ENCODE measurements at regions not wholly inside any gene's neighbourhood (a gene's known extent, or its start where the extent isn't known, plus 50 kb on each side); places are given as distances from the start of the nearest gene placed in this dataset.

- TF ChIP-seq CTCF (IDR thresholded peaks at IDR 0.05; ENCODE audit: low read depth, low read length), result no peak
- TF ChIP-seq EZH2phosphoT487 (IDR thresholded peaks at IDR 0.05; ENCODE audit: low read depth), result no peak
- no peaks in the 10 kb centered on the region for H3K79me2 ChIP-seq (ENCODE audit: low read length)
- no peak overlapping the region for H2AFZ ChIP-seq (ENCODE audit: low read depth, low read length)
- no peaks in the 10 kb centered on the region for H3K4me1 ChIP-seq (ENCODE audit: low read length)
- no peaks in the 10 kb centered on the region for H3K27me3 ChIP-seq (ENCODE audit: low read depth, low read length)
- H4K20me1 ChIP-seq (ENCODE audit: insufficient read depth, low read length), result no peaks in the 10 kb centered on the region
- no peak overlapping the region for H3K27ac ChIP-seq (ENCODE audit: low read length)
- no peaks in the 10 kb centered on the region for H3K36me3 ChIP-seq (replicated peaks; ENCODE audit: low read depth, low read length)
- no peak overlapping the region for H3K4me2 ChIP-seq (ENCODE audit: low read length)
- H3K9me3 ChIP-seq (ENCODE audit: insufficient read depth, low read length), result no peaks in the 10 kb centered on the region
- H3K9ac ChIP-seq (ENCODE audit: low read length), result no peak overlapping the region
- H3K4me3 ChIP-seq (ENCODE audit: low read length), result no peak overlapping the region
Observed at GRCh38 chr10:21161090-21161625, 264.0 kb upstream of the NEBL start.

- TF ChIP-seq CTCF (IDR thresholded peaks at IDR 0.05; ENCODE audit: low read depth, low read length) (no peak), EZH2phosphoT487 (IDR thresholded peaks at IDR 0.05; ENCODE audit: low read depth) (no peak)
Observed at GRCh38 chr10:21160116-21160515, 263.0 kb upstream of the NEBL start.

GRCh38 chr10:21159669-21160068, 262.6 kb upstream of the NEBL start:
- H3K79me2 ChIP-seq (ENCODE audit: low read length), result no peaks in the 10 kb centered on the region
- H3K9me3 ChIP-seq (ENCODE audit: insufficient read depth, low read length), result no peaks in the 10 kb centered on the region
- no peak overlapping the region for H3K9ac ChIP-seq (ENCODE audit: low read length)
- H3K4me3 ChIP-seq (ENCODE audit: low read length), result no peak overlapping the region
- no peaks in the 10 kb centered on the region for H3K4me1 ChIP-seq (ENCODE audit: low read length)
- no peaks in the 10 kb centered on the region for H3K36me3 ChIP-seq (replicated peaks; ENCODE audit: low read depth, low read length)
- no peak overlapping the region for H3K4me2 ChIP-seq (ENCODE audit: low read length)
- TF ChIP-seq CTCF (IDR thresholded peaks at IDR 0.05; ENCODE audit: low read depth, low read length), result no peak
- no peak for TF ChIP-seq EZH2phosphoT487 (IDR thresholded peaks at IDR 0.05; ENCODE audit: low read depth)
- H3K27ac ChIP-seq (ENCODE audit: low read length), result no peak overlapping the region
- no peaks in the 10 kb centered on the region for H3K27me3 ChIP-seq (ENCODE audit: low read depth, low read length)
- no peak overlapping the region for H2AFZ ChIP-seq (ENCODE audit: low read depth, low read length)
- H4K20me1 ChIP-seq (ENCODE audit: insufficient read depth, low read length), result no peaks in the 10 kb centered on the region

More at GRCh38 chr10:21160116-21160515, 263.0 kb upstream of the NEBL start:
- no peak overlapping the region for H3K4me2 ChIP-seq (ENCODE audit: low read length)
- H3K4me3 ChIP-seq (ENCODE audit: low read length), result no peak overlapping the region
- no peaks in the 10 kb centered on the region for H3K79me2 ChIP-seq (ENCODE audit: low read length)
- no peaks in the 10 kb centered on the region for H3K4me1 ChIP-seq (ENCODE audit: low read length)
- H3K9ac ChIP-seq (ENCODE audit: low read length), result no peak overlapping the region
- no peak overlapping the region for H2AFZ ChIP-seq (ENCODE audit: low read depth, low read length)
- no peaks in the 10 kb centered on the region for H3K36me3 ChIP-seq (replicated peaks; ENCODE audit: low read depth, low read length)
- H3K27ac ChIP-seq (ENCODE audit: low read length), result no peak overlapping the region
- H3K27me3 ChIP-seq (ENCODE audit: low read depth, low read length), result no peaks in the 10 kb centered on the region
- H3K9me3 ChIP-seq (ENCODE audit: insufficient read depth, low read length), result no peaks in the 10 kb centered on the region
- no peaks in the 10 kb centered on the region for H4K20me1 ChIP-seq (ENCODE audit: insufficient read depth, low read length)

DNA sequence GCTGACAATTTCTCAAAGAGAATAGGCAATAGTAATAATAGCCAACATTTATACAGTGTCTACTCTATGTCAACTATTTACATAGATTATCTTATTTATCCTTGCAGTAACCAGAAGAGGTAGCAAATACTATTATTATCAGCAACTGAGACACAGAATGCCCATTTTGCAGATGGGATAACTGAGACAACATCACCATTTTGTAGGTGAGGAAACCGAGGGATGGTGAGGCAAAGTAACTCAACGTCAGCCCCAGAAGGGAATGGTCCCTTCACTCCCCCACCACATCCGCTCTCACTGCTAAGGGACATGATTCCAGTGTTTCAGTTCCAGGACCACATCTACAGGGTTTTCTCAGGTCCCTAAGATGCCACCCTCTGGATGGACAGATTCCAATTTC, 261.2 kb upstream of the NEBL start:
- no peaks in the 10 kb centered on the region for H3K36me3 ChIP-seq (replicated peaks; ENCODE audit: low read depth, low read length)
- TF ChIP-seq EZH2phosphoT487 (IDR thresholded peaks at IDR 0.05; ENCODE audit: low read depth) (no peak), CTCF (IDR thresholded peaks at IDR 0.05; ENCODE audit: low read depth, low read length) (no peak)

More for the DNA sequence above, 261.2 kb upstream of the NEBL start:
- Histone ChIP-seq H3K4me2 (ENCODE audit: low read length) (no peak overlapping the region), H3K4me1 (ENCODE audit: low read length) (no peaks in the 10 kb centered on the region), H4K20me1 (ENCODE audit: insufficient read depth, low read length) (no peaks in the 10 kb centered on the region), H3K79me2 (ENCODE audit: low read length) (no peaks in the 10 kb centered on the region), H3K27ac (ENCODE audit: low read length) (no peak overlapping the region), H3K9me3 (ENCODE audit: insufficient read depth, low read length) (no peaks in the 10 kb centered on the region), H2AFZ (ENCODE audit: low read depth, low read length) (no peak overlapping the region), H3K4me3 (ENCODE audit: low read length) (no peak overlapping the region), H3K27me3 (ENCODE audit: low read depth, low read length) (no peaks in the 10 kb centered on the region), H3K9ac (ENCODE audit: low read length) (no peak overlapping the region)

All from OCI-LY3 (cell line).